HFF-Myc (cell line): ENCODE measurements at regions not wholly inside any gene's neighbourhood (a gene's known extent, or its start where the extent isn't known, plus 50 kb on each side); places are given as distances from the start of the nearest gene placed in this dataset.
"Not testable (repeated sequence)": the region's sequence is repeated elsewhere in the genome, so short reads cannot be mapped to it uniquely, and the experiment has no call there.

ENCODE experiments used
- DNase-seq: peaks from one replicate; pipeline ENCODE4 v3.0.0-alpha.2; 2011; ENCODE audit warnings: low read depth; ENCODE audit errors: extremely low read depth
- H3K4me3 ChIP-seq: replicated peaks from 2 replicates; pipeline ENCODE4 v1.5.1; 2011; ENCODE audit warnings: low read depth, mild to moderate bottlenecking, control low read depth, low read length
- CTCF ChIP-seq: IDR thresholded peaks from 2 replicates; pipeline ENCODE4 v1.5.1; 2012; ENCODE audit warnings: mild to moderate bottlenecking, low read depth, low read length, control low read depth; ENCODE audit errors: missing control alignments

DNA sequence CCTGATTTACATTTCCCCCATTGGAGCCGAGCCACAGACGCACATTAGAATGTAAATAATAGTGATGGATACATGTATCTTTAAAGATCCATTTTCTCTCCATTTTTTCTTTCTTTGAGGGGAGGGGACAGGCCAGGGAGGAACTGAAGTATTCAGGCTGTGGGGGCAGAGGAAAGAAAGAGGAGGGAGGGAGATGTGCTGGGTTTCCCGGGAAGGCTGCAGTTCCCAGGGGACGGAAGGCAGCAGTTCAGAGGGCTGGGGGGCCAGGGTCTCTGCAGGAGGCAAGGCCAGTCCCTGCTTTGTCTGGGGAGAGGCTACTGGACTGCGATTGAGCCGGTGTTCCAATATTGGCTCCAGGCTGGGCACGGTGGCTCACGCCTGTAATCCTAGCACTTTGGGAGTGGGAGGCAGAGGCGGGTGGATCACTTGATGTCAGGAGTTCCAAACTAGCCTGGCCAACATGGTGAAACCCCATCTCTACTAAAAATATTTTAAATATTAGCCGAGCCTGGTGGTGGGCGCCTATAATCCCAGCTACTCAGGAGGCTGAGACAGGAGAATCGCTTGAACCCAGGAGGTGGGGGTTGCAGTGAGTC is 94.2 kb upstream of the LHX1 start:
- H3K4me3 ChIP-seq: no peak overlapping the region
- no peak for DNase-seq
- TF ChIP-seq CTCF: no peak

GRCh38 chr17:36844013-36844412 is 93.3 kb upstream of the LHX1 start:
- no peak for DNase-seq

DNA sequence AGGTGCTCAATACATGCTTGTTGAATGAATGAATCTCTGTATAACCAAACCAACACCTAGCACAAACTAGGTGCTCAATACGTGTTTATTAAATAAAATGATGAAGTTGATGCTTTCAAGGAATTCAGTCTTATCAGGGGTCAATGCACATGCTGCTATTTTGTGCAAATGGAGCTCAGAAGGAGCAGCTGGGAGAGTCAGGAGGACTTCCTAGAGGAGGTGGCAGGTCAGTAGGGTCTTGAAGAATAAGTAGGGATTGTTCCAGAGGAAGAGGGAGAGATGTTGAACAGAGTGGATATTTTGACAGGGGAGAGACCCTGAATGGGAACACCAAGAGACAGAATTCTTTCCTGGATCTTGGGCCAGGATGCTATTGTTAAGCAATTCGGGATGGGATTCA is 92.7 kb upstream of the LHX1 start:
- TF ChIP-seq CTCF: no peak
- no peak for DNase-seq
- no peak overlapping the region for H3K4me3 ChIP-seq

More at GRCh38 chr17:36844013-36844412, 93.3 kb upstream of the LHX1 start:
- TF ChIP-seq CTCF: no peak
- no peak overlapping the region for H3K4me3 ChIP-seq

- DNase-seq: no peak
- no peak for TF ChIP-seq CTCF
- no peak overlapping the region for H3K4me3 ChIP-seq
Measured at GRCh38 chr17:36845916-36846315, 91.4 kb upstream of the LHX1 start.

DNA sequence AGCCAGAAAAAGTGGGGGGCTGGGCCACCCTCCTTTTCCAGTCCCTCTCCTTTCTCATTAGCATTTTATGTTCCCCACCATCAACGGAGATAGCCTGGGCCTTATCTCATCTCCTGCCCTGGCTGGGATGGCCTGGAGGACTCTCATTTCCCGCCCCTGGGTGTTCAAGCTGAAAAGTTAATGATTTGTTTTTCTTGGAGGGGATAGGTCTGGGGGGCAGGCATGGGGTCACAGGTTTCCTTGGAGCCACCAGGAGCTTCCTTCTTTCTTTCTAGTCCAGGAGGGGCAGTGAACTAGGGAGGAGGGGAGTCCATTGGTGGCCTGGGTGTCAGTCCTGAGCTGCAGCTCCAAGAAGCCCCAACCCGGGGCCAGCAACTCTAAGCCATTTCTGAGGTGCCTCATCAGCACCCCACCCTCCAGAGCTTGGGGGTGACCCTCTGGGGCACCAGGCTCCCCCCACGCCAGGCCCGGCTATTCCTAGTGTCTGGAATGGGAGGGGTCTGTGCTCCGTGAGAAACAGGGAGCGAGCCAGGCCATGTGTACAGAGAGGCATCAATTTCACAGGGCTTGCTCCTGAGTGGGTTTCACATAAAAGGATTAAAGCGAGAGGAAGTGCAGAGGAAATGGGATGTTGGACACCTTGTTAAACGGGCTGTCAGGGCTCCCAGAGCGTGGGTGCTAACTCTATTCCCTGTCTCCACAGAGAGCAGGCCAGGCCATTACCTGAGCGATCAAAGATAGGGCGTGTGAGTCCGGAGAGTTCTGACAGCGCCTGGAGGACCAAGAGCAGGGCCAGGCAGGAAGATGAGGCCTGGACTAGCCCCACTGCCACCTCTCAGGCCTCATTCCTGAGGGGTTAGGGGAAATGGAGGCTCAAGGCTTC is 90.6 kb upstream of the LHX1 start:
- H3K4me3 ChIP-seq: no peak overlapping the region
- TF ChIP-seq CTCF: no peak
- DNase-seq: no peak

DNA sequence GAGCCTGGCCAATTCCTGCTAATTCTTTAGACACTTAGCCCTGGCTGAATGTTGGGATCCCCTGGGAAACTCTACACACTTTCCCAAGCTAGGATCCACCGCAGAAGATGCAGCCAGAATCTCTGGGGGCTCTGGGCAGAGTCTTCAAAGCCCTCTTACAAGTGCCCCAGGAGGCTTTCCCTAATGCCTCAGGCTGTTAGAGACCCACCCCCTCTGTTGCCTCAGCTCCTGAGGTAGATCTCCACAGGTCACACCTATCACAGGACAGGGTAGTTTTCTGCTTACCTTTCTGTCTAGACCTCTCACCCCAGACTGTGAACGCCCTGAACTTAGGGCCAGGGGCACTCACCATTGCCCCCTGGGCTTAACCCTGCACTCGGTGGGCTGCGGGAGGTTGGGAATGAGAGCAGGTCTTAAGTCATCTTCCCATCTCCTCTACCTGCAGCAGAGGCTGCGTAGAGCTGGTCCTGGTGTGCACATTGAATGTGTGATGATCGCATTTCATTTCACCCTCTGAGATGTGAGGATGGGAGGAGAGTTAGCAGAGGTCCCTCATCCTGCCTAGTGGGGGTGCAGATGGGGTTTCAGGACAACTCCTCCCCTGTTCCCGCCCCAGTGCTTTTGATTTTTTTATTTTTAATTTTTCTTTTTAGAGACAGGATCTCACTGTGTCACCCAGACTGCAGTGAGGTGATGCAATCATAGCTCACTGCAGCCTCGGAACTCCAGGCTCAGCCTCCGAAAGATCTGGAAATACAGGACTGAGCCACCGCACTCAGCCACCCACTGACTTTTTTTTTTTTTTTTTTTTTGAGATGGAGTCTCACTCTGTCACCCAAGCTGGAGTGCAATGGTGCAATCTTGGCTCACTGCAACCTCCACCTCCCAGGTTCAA is 89.0 kb upstream of the LHX1 start:
- no peak for DNase-seq
- no peak for TF ChIP-seq CTCF
- no peak overlapping the region for H3K4me3 ChIP-seq

DNA sequence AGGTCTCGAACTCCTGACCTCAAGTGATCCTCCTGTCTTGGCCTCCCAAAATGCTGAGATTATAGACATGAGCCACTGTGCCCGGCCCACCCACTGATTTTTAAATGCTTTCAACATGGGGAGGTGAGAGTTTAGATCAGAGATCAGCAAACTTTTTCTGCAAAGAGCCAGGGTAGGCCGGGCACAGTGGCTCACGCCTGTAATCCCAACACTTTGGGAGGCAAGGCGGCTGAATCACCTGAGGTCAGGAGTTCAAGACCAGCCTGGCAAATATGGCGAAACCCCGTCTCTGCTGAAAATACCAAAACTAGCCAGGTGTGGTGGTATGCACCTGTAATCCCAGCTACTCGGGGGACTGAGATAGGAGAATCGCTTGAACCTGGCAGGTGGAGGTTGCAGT is 88.3 kb upstream of the LHX1 start:
- not testable (repeated sequence) for H3K4me3 ChIP-seq, DNase-seq
